Neural progenitor cell (in vitro differentiated cells): ENCODE measurements at regions not wholly inside any gene's neighbourhood (a gene's known extent, or its start where the extent isn't known, plus 50 kb on each side); places are given as distances from the start of the nearest gene placed in this dataset.

Experiments used
- DNase-seq: peaks from one replicate; pipeline ENCODE4 v3.0.0-alpha.2; 2016; ENCODE audit warnings: low spot score
- H2AFZ ChIP-seq: fragments of 200-600 bp; sonication (generic); replicated peaks from 2 replicates; pipeline ENCODE4 v1.6.1; 2016; ENCODE audit warnings: antibody characterized with exemption
- H3F3A ChIP-seq: fragments of 200-600 bp; sonication (generic); 2 replicates; pipeline ENCODE4 v1.6.1; 2016; ENCODE audit warnings: antibody characterized with exemption, low read depth
- H3K27ac ChIP-seq: fragments of 200-600 bp; sonication (generic); 2 replicates; pipeline ENCODE4 v1.5.1; 2016; ENCODE audit warnings: mild to moderate bottlenecking
- H3K27me3 ChIP-seq: fragments of 200-600 bp; sonication (generic); 2 replicates; pipeline ENCODE4 v1.6.1; 2016; ENCODE audit warnings: mild to moderate bottlenecking, moderate library complexity
- H3K36me3 ChIP-seq: fragments of 200-600 bp; sonication (generic); 2 replicates; pipeline ENCODE4 v1.5.1; 2016
- H3K4me1 ChIP-seq: fragments of 200-600 bp; sonication (generic); 2 replicates; pipeline ENCODE4 v1.6.1; 2016; ENCODE audit warnings: mixed run types
- H3K4me2 ChIP-seq: fragments of 200-600 bp; sonication (generic); 2 replicates; pipeline ENCODE4 v1.6.1; 2016
- H3K4me3 ChIP-seq: fragments of 200-600 bp; sonication (generic); 2 replicates; pipeline ENCODE4 v1.5.1; 2016
- H3K79me2 ChIP-seq: fragments of 200-600 bp; sonication (generic); 2 replicates; pipeline ENCODE4 v1.6.1; 2016; ENCODE audit warnings: low read depth
- H3K9ac ChIP-seq: fragments of 200-600 bp; sonication (generic); 2 replicates; pipeline ENCODE4 v1.6.1; 2016
- H3K9me3 ChIP-seq: fragments of 200-600 bp; sonication (generic); 2 replicates; pipeline ENCODE4 v1.5.1; 2016; ENCODE audit warnings: low read depth
- H4K20me1 ChIP-seq: fragments of 200-600 bp; sonication (generic); 2 replicates; pipeline ENCODE4 v1.6.1; 2016; ENCODE audit warnings: low read depth
- H3K27ac Mint-ChIP-seq: 3 replicates; pipeline ENCODE4 v1.8.0; 2021; ENCODE audit warnings: mixed read lengths
- H3K27me3 Mint-ChIP-seq: 2 replicates; pipeline ENCODE4 v1.8.0; 2022; ENCODE audit warnings: low read depth, mild to moderate bottlenecking, inconsistent platforms, moderate library complexity, mixed read lengths; ENCODE audit not compliant: insufficient read depth
- H3K36me3 Mint-ChIP-seq: 3 replicates; pipeline ENCODE4 v1.8.0; 2021; ENCODE audit warnings: mixed read lengths
- H3K4me1 Mint-ChIP-seq: 3 replicates; pipeline ENCODE4 v1.8.0; 2021; ENCODE audit warnings: mixed read lengths
- H3K4me3 Mint-ChIP-seq: 3 replicates; pipeline ENCODE4 v1.8.0; 2021; ENCODE audit warnings: mild to moderate bottlenecking, moderate library complexity, mixed read lengths
- H3K9me3 Mint-ChIP-seq: 3 replicates; pipeline ENCODE4 v1.8.0; 2020; ENCODE audit warnings: mixed read lengths
- EZH2 ChIP-seq: fragments of 200-600 bp; sonication (generic); IDR thresholded peaks from 2 replicates; pipeline ENCODE4 v1.6.1; 2017; ENCODE audit warnings: antibody characterized with exemption, mild to moderate bottlenecking, moderate library complexity
- EZH2phosphoT487 ChIP-seq: fragments of 200-600 bp; sonication (generic); IDR thresholded peaks from 2 replicates; pipeline ENCODE4 v1.6.1; 2017; ENCODE audit warnings: antibody characterized with exemption
- TF ChIP-seq, protein P1 (sequence below): fragments of 200-600 bp; sonication (generic); IDR thresholded peaks from 2 replicates; pipeline ENCODE4 v1.5.1; 2017; ENCODE audit warnings: antibody characterized with exemption, mild to moderate bottlenecking

DNA sequence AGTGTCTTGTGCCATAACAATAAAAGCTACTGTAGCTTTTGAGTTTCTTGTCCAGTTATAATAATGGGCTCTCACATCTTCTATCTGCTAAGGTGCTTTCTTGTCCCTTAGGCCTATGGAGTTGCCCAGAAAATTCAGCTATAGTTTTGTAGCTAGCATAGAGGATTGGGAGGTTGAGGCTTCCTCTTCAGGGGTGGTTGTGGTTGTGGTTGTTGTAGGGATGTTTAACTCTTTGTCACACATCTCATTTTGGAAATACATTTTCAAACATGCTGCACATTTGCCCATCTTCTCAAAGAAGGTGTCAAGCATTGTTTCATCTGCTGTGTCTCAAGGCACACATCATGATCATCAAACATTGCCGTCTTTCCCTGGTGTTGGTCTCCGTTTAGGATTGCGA lies 65.0 kb downstream of the ATXN3L start:
- Histone ChIP-seq H3K27me3 (no peaks in the 10 kb centered on the region), H4K20me1 (no peaks in the 10 kb centered on the region), H3K4me3 (no peak overlapping the region), H2AFZ (no peak overlapping the region), H3K27ac (no peak overlapping the region), H3K9ac (no peak overlapping the region), H3K79me2 (no peaks in the 10 kb centered on the region), H3K9me3 (no peaks in the 10 kb centered on the region), H3K4me1 (no peaks in the 10 kb centered on the region), H3K4me2 (no peak overlapping the region), H3F3A (no peaks in the 10 kb centered on the region), H3K36me3 (no peaks in the 10 kb centered on the region)
- H3K27ac Mint-ChIP-seq = no peak overlapping the region
- H3K9me3 Mint-ChIP-seq = peaks cover 10% of the 10 kb centered on the region
- no peaks in the 10 kb centered on the region for H3K27me3 Mint-ChIP-seq
- DNase-seq = no peak
- H3K36me3 Mint-ChIP-seq = no peaks in the 10 kb centered on the region
- no peak for TF ChIP-seq EZH2phosphoT487
- TF ChIP-seq EZH2 = no peak
- TF ChIP-seq, protein P1, sequence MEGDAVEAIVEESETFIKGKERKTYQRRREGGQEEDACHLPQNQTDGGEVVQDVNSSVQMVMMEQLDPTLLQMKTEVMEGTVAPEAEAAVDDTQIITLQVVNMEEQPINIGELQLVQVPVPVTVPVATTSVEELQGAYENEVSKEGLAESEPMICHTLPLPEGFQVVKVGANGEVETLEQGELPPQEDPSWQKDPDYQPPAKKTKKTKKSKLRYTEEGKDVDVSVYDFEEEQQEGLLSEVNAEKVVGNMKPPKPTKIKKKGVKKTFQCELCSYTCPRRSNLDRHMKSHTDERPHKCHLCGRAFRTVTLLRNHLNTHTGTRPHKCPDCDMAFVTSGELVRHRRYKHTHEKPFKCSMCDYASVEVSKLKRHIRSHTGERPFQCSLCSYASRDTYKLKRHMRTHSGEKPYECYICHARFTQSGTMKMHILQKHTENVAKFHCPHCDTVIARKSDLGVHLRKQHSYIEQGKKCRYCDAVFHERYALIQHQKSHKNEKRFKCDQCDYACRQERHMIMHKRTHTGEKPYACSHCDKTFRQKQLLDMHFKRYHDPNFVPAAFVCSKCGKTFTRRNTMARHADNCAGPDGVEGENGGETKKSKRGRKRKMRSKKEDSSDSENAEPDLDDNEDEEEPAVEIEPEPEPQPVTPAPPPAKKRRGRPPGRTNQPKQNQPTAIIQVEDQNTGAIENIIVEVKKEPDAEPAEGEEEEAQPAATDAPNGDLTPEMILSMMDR = no peak
- no peak overlapping the region for H3K4me3 Mint-ChIP-seq
- H3K4me1 Mint-ChIP-seq = no peaks in the 10 kb centered on the region

DNA sequence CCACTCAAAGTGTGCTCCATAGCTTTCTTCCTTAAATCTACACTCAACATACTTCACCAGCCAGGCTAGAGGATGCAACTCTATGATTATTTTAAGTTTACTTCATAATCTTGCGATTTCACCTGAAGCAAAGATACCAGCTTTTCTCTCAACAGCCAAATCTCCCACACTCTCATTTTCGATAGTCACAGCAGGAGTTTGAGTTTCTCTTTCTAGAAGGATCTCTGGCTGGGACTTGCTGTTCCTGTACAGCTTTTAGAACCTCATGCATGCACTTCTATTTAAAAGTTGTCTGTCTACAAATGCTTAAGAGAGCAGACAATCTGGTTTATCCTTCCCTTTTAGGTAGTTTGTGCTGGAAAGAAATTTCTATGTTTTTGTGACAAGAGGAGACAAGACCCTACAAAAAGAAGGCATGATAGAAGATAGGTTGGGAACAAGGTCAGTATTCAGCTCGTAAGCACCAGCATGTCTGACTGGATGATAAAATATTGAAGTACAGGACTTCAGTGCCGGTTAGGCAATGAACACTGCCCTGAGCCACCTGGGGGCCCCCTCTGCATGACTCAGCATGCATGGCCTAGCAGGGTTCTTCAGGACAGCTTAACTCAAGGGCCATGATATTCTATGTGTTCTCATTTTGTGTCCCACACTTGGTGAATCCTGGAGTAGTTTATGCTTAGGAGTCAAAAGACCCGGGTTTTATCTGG lies 65.6 kb downstream of the ATXN3L start:
- Histone ChIP-seq H3K27ac (no peak overlapping the region), H3K4me1 (no peaks in the 10 kb centered on the region), H3K79me2 (no peaks in the 10 kb centered on the region), H3K4me2 (no peak overlapping the region), H3K27me3 (no peaks in the 10 kb centered on the region), H3F3A (no peaks in the 10 kb centered on the region), H3K36me3 (no peaks in the 10 kb centered on the region), H4K20me1 (no peaks in the 10 kb centered on the region), H3K9me3 (no peaks in the 10 kb centered on the region), H2AFZ (peak overlapping the region; percentile 57), H3K9ac (no peak overlapping the region), H3K4me3 (no peak overlapping the region)
- Mint-ChIP-seq H3K4me1 (no peaks in the 10 kb centered on the region), H3K27me3 (no peaks in the 10 kb centered on the region), H3K36me3 (no peaks in the 10 kb centered on the region), H3K9me3 (peaks cover 14% of the 10 kb centered on the region), H3K4me3 (no peak overlapping the region), H3K27ac (no peak overlapping the region)
- TF ChIP-seq, protein P1 = no peak
- TF ChIP-seq EZH2 (no peak), EZH2phosphoT487 (no peak)
- peak; percentile 5 for DNase-seq

DNA sequence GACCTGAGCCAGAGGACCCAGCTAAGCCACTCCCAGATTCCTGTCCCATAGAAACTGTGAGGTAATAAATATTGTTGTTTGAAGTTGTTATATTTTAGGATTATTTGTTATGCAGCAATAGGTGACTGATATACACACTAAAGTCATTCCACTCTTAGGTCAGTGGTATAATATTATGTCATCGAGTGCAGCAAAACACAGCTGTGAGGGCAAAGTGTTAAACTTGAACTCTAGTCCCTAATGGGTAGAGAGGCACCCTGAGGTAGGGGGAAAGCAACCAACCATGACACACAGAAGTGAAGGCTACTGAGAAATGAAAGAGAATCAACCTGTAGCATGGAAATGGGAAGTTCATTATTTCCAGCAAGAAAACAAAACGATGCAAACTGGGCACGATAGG lies 66.6 kb downstream of the ATXN3L start:
- Histone ChIP-seq H3K36me3 (no peaks in the 10 kb centered on the region), H3K79me2 (no peaks in the 10 kb centered on the region), H3K27ac (no peak overlapping the region), H4K20me1 (no peaks in the 10 kb centered on the region), H3K9me3 (no peaks in the 10 kb centered on the region), H2AFZ (no peak overlapping the region), H3F3A (no peaks in the 10 kb centered on the region), H3K4me1 (no peaks in the 10 kb centered on the region), H3K4me3 (no peak overlapping the region), H3K4me2 (no peak overlapping the region), H3K9ac (no peak overlapping the region), H3K27me3 (no peaks in the 10 kb centered on the region)
- Mint-ChIP-seq H3K36me3 (no peaks in the 10 kb centered on the region), H3K4me3 (no peak overlapping the region), H3K4me1 (no peaks in the 10 kb centered on the region), H3K9me3 (peaks cover 14% of the 10 kb centered on the region), H3K27me3 (no peaks in the 10 kb centered on the region), H3K27ac (no peak overlapping the region)
- TF ChIP-seq EZH2 (no peak), EZH2phosphoT487 (no peak)
- TF ChIP-seq, protein P1 = no peak
- no peak for DNase-seq
